ENCODE measurements at regions not wholly inside any gene's neighbourhood (a gene's known extent, or its start where the extent isn't known, plus 50 kb on each side); places are given as distances from the start of the nearest gene placed in this dataset.

DNA sequence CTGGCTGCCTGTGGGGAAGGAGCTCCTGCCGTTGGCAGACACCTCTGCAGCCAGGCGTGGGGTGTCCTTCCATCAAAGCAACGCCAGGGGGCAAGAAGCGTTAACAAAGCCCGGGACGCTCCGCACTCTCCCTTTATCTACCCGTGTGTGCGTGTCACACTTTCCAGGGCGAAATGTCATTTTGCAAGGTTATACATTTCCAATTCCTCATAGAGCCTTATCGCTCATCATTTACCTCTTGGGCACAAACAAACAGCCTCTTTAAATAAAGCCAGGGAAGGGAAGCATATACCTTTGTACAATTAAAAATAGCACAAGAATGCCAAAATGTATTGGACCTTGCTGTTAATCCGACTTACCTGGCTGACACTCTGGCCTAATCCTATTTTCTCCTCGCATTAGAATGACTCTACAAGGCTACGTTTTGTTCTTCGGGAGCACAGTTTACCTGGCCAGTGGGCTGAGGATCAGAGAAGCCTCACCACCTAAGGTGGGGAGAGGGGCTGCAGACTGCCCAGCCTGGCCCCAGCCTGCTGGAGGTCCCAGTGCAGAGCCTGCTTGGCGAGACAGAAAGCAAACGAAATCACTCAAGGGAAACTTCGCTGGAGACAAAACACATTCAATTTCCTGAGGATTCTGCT, 77.6 kb upstream of the EN2 start:
- H3K4me2 ChIP-seq (ENCODE audit: insufficient read depth, low read length), result no peak overlapping the region
- no peaks in the 10 kb centered on the region for H3K79me2 ChIP-seq (ENCODE audit: control insufficient read depth, insufficient read depth, low read length)
- no peak overlapping the region for H3K27ac ChIP-seq (ENCODE audit: insufficient read depth, low read depth, low read length)
- BruUV-seq (replicated peaks), result no TSS peak
- TF ChIP-seq EZH2 (IDR thresholded peaks at IDR 0.05; ENCODE audit: borderline replicate concordance, low read depth, low read length, severe bottlenecking) (peak; percentile 20), JUN (IDR thresholded peaks at IDR 0.05; ENCODE audit: borderline replicate concordance, insufficient read depth, insufficient read length, low read depth) (no peak), POLR2A (IDR thresholded peaks at IDR 0.05; ENCODE audit: low read depth, low read length) (no peak), POLR2AphosphoS5 (IDR thresholded peaks at IDR 0.05; ENCODE audit: insufficient read depth, low read depth, low read length) (no peak), MYC (IDR thresholded peaks at IDR 0.05; ENCODE audit: low read depth, low read length) (no peak)
- TF ChIP-seq, protein P1, sequence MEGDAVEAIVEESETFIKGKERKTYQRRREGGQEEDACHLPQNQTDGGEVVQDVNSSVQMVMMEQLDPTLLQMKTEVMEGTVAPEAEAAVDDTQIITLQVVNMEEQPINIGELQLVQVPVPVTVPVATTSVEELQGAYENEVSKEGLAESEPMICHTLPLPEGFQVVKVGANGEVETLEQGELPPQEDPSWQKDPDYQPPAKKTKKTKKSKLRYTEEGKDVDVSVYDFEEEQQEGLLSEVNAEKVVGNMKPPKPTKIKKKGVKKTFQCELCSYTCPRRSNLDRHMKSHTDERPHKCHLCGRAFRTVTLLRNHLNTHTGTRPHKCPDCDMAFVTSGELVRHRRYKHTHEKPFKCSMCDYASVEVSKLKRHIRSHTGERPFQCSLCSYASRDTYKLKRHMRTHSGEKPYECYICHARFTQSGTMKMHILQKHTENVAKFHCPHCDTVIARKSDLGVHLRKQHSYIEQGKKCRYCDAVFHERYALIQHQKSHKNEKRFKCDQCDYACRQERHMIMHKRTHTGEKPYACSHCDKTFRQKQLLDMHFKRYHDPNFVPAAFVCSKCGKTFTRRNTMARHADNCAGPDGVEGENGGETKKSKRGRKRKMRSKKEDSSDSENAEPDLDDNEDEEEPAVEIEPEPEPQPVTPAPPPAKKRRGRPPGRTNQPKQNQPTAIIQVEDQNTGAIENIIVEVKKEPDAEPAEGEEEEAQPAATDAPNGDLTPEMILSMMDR (IDR thresholded peaks at IDR 0.05; ENCODE audit: extremely low read depth in 1 of 2, insufficient read depth in 1 of 2, low read depth in 1 of 2, low read length in 2 of 2), result peak; percentile 66 to 83
- POLR2A ChIA-PET, result no interaction called here
- H2AFZ ChIP-seq (ENCODE audit: low read depth, low read length), result no peak overlapping the region
- H3K4me3 ChIP-seq (replicated peaks in 1 of 3; ENCODE audit: insufficient read depth in 1 of 3, low read depth in 1 of 3, low read length in 3 of 3), result no peak overlapping the region
- CTCF ChIA-PET, result interaction anchor here (0.6 to 3.2 kb wide), 32 partner anchors 8 to 1314 kb away, joined by 3 to 26 read pairs (median 4); no protein-coding TSS in a partner anchor
- no peaks in the 10 kb centered on the region for H4K20me1 ChIP-seq (replicated peaks; ENCODE audit: control insufficient read depth, extremely low read depth, insufficient read depth, low read length)
- intact Hi-C loops (cut with micrococcal nuclease) (loop anchor here (1.0 kb wide), 1 partner anchor 388 kb away; no protein-coding TSS in a partner anchor), dilution Hi-C loops (cut with MboI; ENCODE audit: extremely low pct_ligation_motif_present, low sequenced_read_pairs) (no loop called here)
- no peak overlapping the region for H3K9ac ChIP-seq (replicated peaks; ENCODE audit: extremely low read depth, insufficient read depth, low read length)
- DNase-seq (ENCODE audit: low read depth, low spot score), result peak; percentile 62
- no peaks in the 10 kb centered on the region for H3K9me1 ChIP-seq (replicated peaks; ENCODE audit: control insufficient read depth, extremely low read depth, insufficient read depth, low read length)
- peaks cover 77 to 85% of the 10 kb centered on the region in 2 experiments for H3K27me3 ChIP-seq (ENCODE audit: control insufficient read depth in 2 of 2, insufficient read depth in 2 of 2, low read length in 2 of 2)
- H3K9me3 ChIP-seq (replicated peaks; ENCODE audit: control insufficient read depth, insufficient read depth, low read length), result no peaks in the 10 kb centered on the region
- FAIRE-seq, result peak; percentile 59
- no peaks in the 10 kb centered on the region for H3K4me1 ChIP-seq (ENCODE audit: control insufficient read depth, extremely low read depth, insufficient read depth, low read length)
- H3K36me3 ChIP-seq (ENCODE audit: control insufficient read depth in 2 of 2, extremely low read depth in 1 of 2, insufficient read depth in 2 of 2, low read length in 2 of 2), result no peaks in the 10 kb centered on the region
